Gastroesophageal sphincter (tissue), 3 donors: ENCODE measurements at regions not wholly inside any gene's neighbourhood (a gene's known extent, or its start where the extent isn't known, plus 50 kb on each side); places are given as distances from the start of the nearest gene placed in this dataset.

Experiments used
- CTCF ChIP-seq, 4 experiments: fragments of 200-600 bp in 2 of 4; fragments of 450-650 bp in 2 of 4; sonication (generic) in 1 of 4; IDR thresholded peaks; one replicate each; pipeline ENCODE4 v1.5.1; 2017 to 2019; ENCODE audit warnings: antibody characterized with exemption in 4 of 4, mild to moderate bottlenecking in 2 of 4, moderate library complexity in 2 of 4
- POLR2A ChIP-seq, 2 donors: fragments of 450-650 bp; IDR thresholded peaks; one replicate each; pipeline ENCODE4 v1.6.1; 2017; ENCODE audit warnings: antibody characterized with exemption in 2 of 2, mild to moderate bottlenecking in 2 of 2, moderate library complexity in 1 of 2
- POLR2AphosphoS5 ChIP-seq: sonication (generic); formaldehyde crosslinking; IDR thresholded peaks from one replicate; pipeline ENCODE4 v1.6.1; 2017; ENCODE audit warnings: antibody characterized with exemption

GRCh38 chr7:136063326-136063666 is 86.1 kb upstream of the MTPN start:
- TF ChIP-seq CTCF (IDR thresholded peaks at IDR 0.05) (no peak), POLR2AphosphoS5 (no peak), POLR2A (IDR thresholded peaks at IDR 0.05) (no peak)
